ENCODE measurements at regions not wholly inside any gene's neighbourhood (a gene's known extent, or its start where the extent isn't known, plus 50 kb on each side); places are given as distances from the start of the nearest gene placed in this dataset.

DNA sequence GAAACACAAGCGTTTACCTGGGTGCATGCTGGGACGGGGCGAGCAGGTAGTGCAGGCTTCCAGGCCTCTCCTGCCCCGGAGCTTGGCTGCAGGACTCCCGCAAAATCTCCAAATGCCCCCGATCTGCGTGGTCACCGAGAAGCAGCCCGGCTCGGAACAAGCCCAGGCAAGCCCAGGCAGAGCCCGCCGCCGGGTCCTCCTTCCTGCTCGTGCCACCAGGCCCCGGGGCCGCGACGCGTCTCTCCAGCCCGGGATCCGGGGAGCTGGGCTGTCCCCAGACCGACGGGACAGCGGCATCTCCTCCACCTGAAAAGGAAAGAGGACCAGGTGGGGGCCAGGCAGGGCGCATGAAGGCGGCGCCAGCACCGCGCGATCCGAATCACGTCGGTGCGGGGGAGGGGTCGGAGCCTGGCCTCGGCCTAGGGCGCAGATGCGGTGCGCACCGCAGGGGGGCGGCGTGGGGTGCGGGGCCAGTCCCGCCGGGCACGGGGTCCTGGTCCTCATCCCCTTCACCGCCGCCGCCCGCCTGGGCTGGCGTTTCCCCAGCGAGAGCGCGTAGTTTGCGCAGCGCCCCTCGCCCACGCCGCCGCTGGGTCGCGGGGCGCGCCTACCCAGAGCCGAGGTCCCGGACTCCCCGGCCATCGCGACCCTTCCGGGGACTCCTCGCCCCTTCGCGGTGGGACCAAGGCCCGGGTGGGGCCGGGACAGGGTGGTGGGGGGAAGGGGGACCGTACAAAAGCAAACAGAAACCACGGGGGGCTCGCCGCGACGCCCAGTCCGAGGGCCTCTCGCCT is 52.4 kb upstream of the H6PD start:
- Histone ChIP-seq H3K4me1 (ENCODE audit: low read length) (peaks cover 15% of the 10 kb centered on the region), H3K27ac (ENCODE audit: low read length) (no peak overlapping the region), H3K9ac (ENCODE audit: low read length) (no peak overlapping the region), H3K79me2 (ENCODE audit: low read length) (no peaks in the 10 kb centered on the region), H3K36me3 (replicated peaks; ENCODE audit: low read depth, low read length) (no peaks in the 10 kb centered on the region), H3K4me3 (ENCODE audit: low read length) (no peak overlapping the region), H3K27me3 (ENCODE audit: low read depth, low read length) (no peaks in the 10 kb centered on the region), H2AFZ (ENCODE audit: low read depth, low read length) (no peak overlapping the region), H3K4me2 (ENCODE audit: low read length) (no peak overlapping the region), H3K9me3 (ENCODE audit: insufficient read depth, low read length) (no peaks in the 10 kb centered on the region), H4K20me1 (ENCODE audit: insufficient read depth, low read length) (no peaks in the 10 kb centered on the region)
- TF ChIP-seq CTCF (IDR thresholded peaks at IDR 0.05; ENCODE audit: low read depth, low read length) (no peak), EZH2phosphoT487 (IDR thresholded peaks at IDR 0.05; ENCODE audit: low read depth) (no peak)

DNA sequence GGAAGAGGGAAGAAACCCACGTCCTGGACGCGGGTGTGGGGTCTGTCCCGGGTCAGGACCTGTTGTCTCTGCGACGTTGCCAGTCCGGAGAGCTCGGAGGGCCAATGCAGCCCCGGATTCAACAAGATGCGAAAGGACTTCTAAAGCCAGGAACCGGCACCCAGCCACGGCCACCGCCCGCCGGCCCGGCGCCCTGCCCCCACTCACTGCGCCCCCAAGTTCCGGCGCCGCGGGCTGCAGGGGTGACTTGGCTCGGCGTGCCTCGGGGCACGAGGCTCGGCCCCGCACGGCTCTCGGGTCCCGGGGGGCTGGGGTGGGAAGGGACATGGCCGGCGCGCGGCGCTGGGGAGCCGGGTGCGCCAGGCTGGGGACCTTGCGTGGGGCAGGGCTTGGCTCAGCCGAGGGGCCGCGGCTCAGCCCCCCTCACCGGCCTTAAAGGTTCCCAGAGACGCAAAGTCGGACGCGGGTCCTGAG is 51.8 kb upstream of the H6PD start:
- peaks cover 19% of the 10 kb centered on the region for H3K4me1 ChIP-seq (ENCODE audit: low read length)
- H3K27ac ChIP-seq (ENCODE audit: low read length) = no peak overlapping the region
- H3K4me2 ChIP-seq (ENCODE audit: low read length) = no peak overlapping the region
- no peak for TF ChIP-seq EZH2phosphoT487 (IDR thresholded peaks at IDR 0.05; ENCODE audit: low read depth)
- no peak for TF ChIP-seq CTCF (IDR thresholded peaks at IDR 0.05; ENCODE audit: low read depth, low read length)
- no peak overlapping the region for H3K4me3 ChIP-seq (ENCODE audit: low read length)
- no peaks in the 10 kb centered on the region for H3K9me3 ChIP-seq (ENCODE audit: insufficient read depth, low read length)
- H3K9ac ChIP-seq (ENCODE audit: low read length) = no peak overlapping the region
- H3K79me2 ChIP-seq (ENCODE audit: low read length) = no peaks in the 10 kb centered on the region
- no peaks in the 10 kb centered on the region for H4K20me1 ChIP-seq (ENCODE audit: insufficient read depth, low read length)
- no peak overlapping the region for H2AFZ ChIP-seq (ENCODE audit: low read depth, low read length)
- no peaks in the 10 kb centered on the region for H3K27me3 ChIP-seq (ENCODE audit: low read depth, low read length)
- no peaks in the 10 kb centered on the region for H3K36me3 ChIP-seq (replicated peaks; ENCODE audit: low read depth, low read length)

GRCh38 chr1:9183441-9183840 is 51.1 kb upstream of the H6PD start:
- Histone ChIP-seq H3K27ac (ENCODE audit: low read length) (no peak overlapping the region), H3K9me3 (ENCODE audit: insufficient read depth, low read length) (no peaks in the 10 kb centered on the region), H4K20me1 (ENCODE audit: insufficient read depth, low read length) (no peaks in the 10 kb centered on the region), H2AFZ (ENCODE audit: low read depth, low read length) (no peak overlapping the region), H3K79me2 (ENCODE audit: low read length) (no peaks in the 10 kb centered on the region), H3K36me3 (replicated peaks; ENCODE audit: low read depth, low read length) (no peaks in the 10 kb centered on the region), H3K4me3 (ENCODE audit: low read length) (no peak overlapping the region), H3K9ac (ENCODE audit: low read length) (no peak overlapping the region), H3K4me1 (ENCODE audit: low read length) (peaks cover 19% of the 10 kb centered on the region), H3K4me2 (ENCODE audit: low read length) (no peak overlapping the region), H3K27me3 (ENCODE audit: low read depth, low read length) (no peaks in the 10 kb centered on the region)
- no peak for TF ChIP-seq CTCF (IDR thresholded peaks at IDR 0.05; ENCODE audit: low read depth, low read length)
- no peak for TF ChIP-seq EZH2phosphoT487 (IDR thresholded peaks at IDR 0.05; ENCODE audit: low read depth)

DNA sequence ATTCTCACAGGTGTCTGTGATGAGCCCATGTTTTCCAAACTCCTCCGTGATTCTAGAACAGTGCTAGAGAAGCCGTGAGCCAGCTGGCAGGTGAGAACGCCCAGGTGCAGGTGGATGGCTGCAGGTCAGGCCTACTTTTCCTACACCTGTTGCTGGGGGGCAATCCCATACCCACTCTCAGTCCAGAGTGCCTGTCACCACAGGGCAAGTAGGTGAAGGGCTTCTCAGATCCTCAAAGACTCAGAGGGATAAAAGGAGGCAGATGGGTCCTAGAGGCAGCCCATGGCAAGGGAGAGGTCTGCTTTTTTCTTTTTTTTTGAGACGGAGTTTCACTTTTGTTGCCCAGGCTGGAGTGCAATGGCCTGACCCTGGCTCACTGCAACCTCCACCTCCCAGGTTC is 50.7 kb upstream of the H6PD start:
- H3K9ac ChIP-seq (ENCODE audit: low read length) = no peak overlapping the region
- TF ChIP-seq EZH2phosphoT487 (IDR thresholded peaks at IDR 0.05; ENCODE audit: low read depth) (no peak), CTCF (IDR thresholded peaks at IDR 0.05; ENCODE audit: low read depth, low read length) (no peak)

More for the DNA sequence above, 50.7 kb upstream of the H6PD start:
- Histone ChIP-seq H3K27me3 (ENCODE audit: low read depth, low read length) (no peaks in the 10 kb centered on the region), H3K4me2 (ENCODE audit: low read length) (no peak overlapping the region), H2AFZ (ENCODE audit: low read depth, low read length) (no peak overlapping the region), H3K27ac (ENCODE audit: low read length) (no peak overlapping the region), H3K36me3 (replicated peaks; ENCODE audit: low read depth, low read length) (no peaks in the 10 kb centered on the region), H3K4me1 (ENCODE audit: low read length) (peaks cover 16% of the 10 kb centered on the region), H4K20me1 (ENCODE audit: insufficient read depth, low read length) (no peaks in the 10 kb centered on the region), H3K79me2 (ENCODE audit: low read length) (no peaks in the 10 kb centered on the region), H3K4me3 (ENCODE audit: low read length) (no peak overlapping the region), H3K9me3 (ENCODE audit: insufficient read depth, low read length) (no peaks in the 10 kb centered on the region)

Data from OCI-LY3 (cell line).